H1 (cell line): ENCODE measurements at regions not wholly inside any gene's neighbourhood (a gene's known extent, or its start where the extent isn't known, plus 50 kb on each side); places are given as distances from the start of the nearest gene placed in this dataset.

Experiments used
- ATF2 ChIP-seq: IDR thresholded peaks from 2 replicates; pipeline ENCODE4 v1.6.1; 2012; ENCODE audit warnings: low read length, inconsistent platforms
- EP300 ChIP-seq, 2 experiments: IDR thresholded peaks; 1 replicate in 1 of 2; 2 replicates in 1 of 2; pipeline ENCODE4 v1.6.1; 2011 to 2012; ENCODE audit warnings: low read depth in 2 of 2, low read length in 2 of 2, mild to moderate bottlenecking in 2 of 2, borderline replicate concordance in 1 of 2, inconsistent platforms in 1 of 2, moderate library complexity in 1 of 2
- EZH2 ChIP-seq: fragments of 200-600 bp; sonication (generic); IDR thresholded peaks from 2 replicates; pipeline ENCODE4 v1.7.1; 2012; ENCODE audit warnings: low read depth, mild to moderate bottlenecking, moderate library complexity, low read length, inconsistent platforms; ENCODE audit not compliant: severe bottlenecking
- KDM1A ChIP-seq: fragments of 200-600, 300-600 bp; sonication (generic); IDR thresholded peaks from 2 replicates; pipeline ENCODE4 v1.7.1; 2016; ENCODE audit warnings: mild to moderate bottlenecking, low read length, borderline replicate concordance
- MAFK ChIP-seq: IDR thresholded peaks from 2 replicates; pipeline ENCODE4 v1.6.1; 2012; ENCODE audit warnings: low read depth, mild to moderate bottlenecking, improper control_type of control experiment, low read length
- MAX ChIP-seq: IDR thresholded peaks from 2 replicates; pipeline ENCODE4 v1.6.1; 2012; ENCODE audit warnings: inconsistent platforms
- PHF8 ChIP-seq: fragments of 200-600 bp; sonication (generic); conservative IDR thresholded peaks from 2 replicates; pipeline ENCODE4 v1.7.1; 2012; ENCODE audit warnings: low read depth, mild to moderate bottlenecking, inconsistent platforms, low read length, moderate library complexity
- POLR2AphosphoS5 ChIP-seq: IDR thresholded peaks from 2 replicates; pipeline ENCODE4 v1.6.1; 2011; ENCODE audit warnings: low read depth, low read length
- RFX5 ChIP-seq: IDR thresholded peaks from 2 replicates; pipeline ENCODE4 v1.6.1; 2011; ENCODE audit warnings: low read depth, low read length, improper control_type of control experiment, borderline replicate concordance
- YY1 ChIP-seq: IDR thresholded peaks from 2 replicates; pipeline ENCODE4 v1.6.1; 2011; ENCODE audit warnings: low read depth, mild to moderate bottlenecking, low read length
- ZNF274 ChIP-seq: IDR thresholded peaks from 2 replicates; pipeline ENCODE4 v1.7.0; 2012; ENCODE audit warnings: low read length, borderline replicate concordance; ENCODE audit errors: extremely low read depth

- TF ChIP-seq ATF2 = no peak
- no peak for TF ChIP-seq PHF8
- no peak for TF ChIP-seq MAFK
- no peak for TF ChIP-seq ZNF274
- no peak for TF ChIP-seq EZH2
- no peak for TF ChIP-seq RFX5
- TF ChIP-seq EP300 (IDR thresholded peaks at IDR 0.05; ENCODE audit: borderline replicate concordance in 1 of 2, low read depth in 2 of 2, low read length in 2 of 2) = no peak
- no peak for TF ChIP-seq YY1
- TF ChIP-seq KDM1A = no peak
- no peak for TF ChIP-seq MAX
- no peak for TF ChIP-seq POLR2AphosphoS5
Observed at GRCh38 chr5:105982526-105982925, 1688.2 kb downstream of the EFNA5 start.
